ENCODE measurements at regions not wholly inside any gene's neighbourhood (a gene's known extent, or its start where the extent isn't known, plus 50 kb on each side); places are given as distances from the start of the nearest gene placed in this dataset.

GRCh38 chr7:96416599-96416998 is 94.7 kb upstream of the SLC25A13 start:
- Histone ChIP-seq H3K23ac (ENCODE audit: insufficient read length, low read depth, low read length) (no peak overlapping the region), H4K91ac (ENCODE audit: insufficient read length, low read depth, low read length) (no peak overlapping the region), H3K4ac (ENCODE audit: low read depth, low read length) (no peak overlapping the region), H3K4me1 (ENCODE audit: insufficient read depth, low read length) (no peaks in the 10 kb centered on the region; the same call in 1 of the 2 replicates), H3K27me3 (ENCODE audit: insufficient read depth, low read length) (no peaks in the 10 kb centered on the region), H3K9ac (ENCODE audit: extremely low read depth, insufficient read length, low read length) (no peak overlapping the region), H3K79me2 (ENCODE audit: insufficient read depth, low read length) (no peaks in the 10 kb centered on the region), H3K23me2 (ENCODE audit: insufficient read length, low read depth, low read length, poor library complexity, severe bottlenecking) (no peaks in the 10 kb centered on the region), H2AK5ac (ENCODE audit: insufficient read length, low read length) (no peak overlapping the region), H2BK120ac (ENCODE audit: low read depth, low read length, poor library complexity, severe bottlenecking) (no peak overlapping the region), H3K56ac (ENCODE audit: insufficient read length, low read depth, low read length) (no peak overlapping the region), H3K79me1 (ENCODE audit: insufficient read depth, low read depth, low read length, poor library complexity, severe bottlenecking) (no peaks in the 10 kb centered on the region), H3K18ac (ENCODE audit: insufficient read length, low read depth, low read length) (no peak overlapping the region), H2BK12ac (ENCODE audit: insufficient read length, low read depth, low read length) (no peak overlapping the region), H3K27ac (ENCODE audit: insufficient read length, low read depth, low read length) (no peak overlapping the region), H3K14ac (ENCODE audit: insufficient read depth, low read length) (no peak overlapping the region), H3K4me2 (ENCODE audit: insufficient read depth, insufficient read length, low read length) (no peak overlapping the region), H3K9me3 (ENCODE audit: control insufficient read depth, low read depth, low read length) (no peaks in the 10 kb centered on the region), H2BK20ac (ENCODE audit: low read depth, low read length, poor library complexity, severe bottlenecking) (no peak overlapping the region), H3T11ph (ENCODE audit: low read length) (no peak overlapping the region), H4K5ac (ENCODE audit: insufficient read length, low read depth, low read length) (no peak overlapping the region), H4K20me1 (ENCODE audit: control insufficient read depth, insufficient read depth, insufficient read length) (no peaks in the 10 kb centered on the region), H4K8ac (replicated peaks; ENCODE audit: insufficient read length, low read depth, low read length) (no peak overlapping the region), H2BK5ac (ENCODE audit: insufficient read length, low read length) (no peak overlapping the region), H2BK15ac (ENCODE audit: low read depth, low read length) (no peak overlapping the region), H2AFZ (ENCODE audit: low read length) (no peak overlapping the region)
- TF ChIP-seq CTCF (conservative IDR thresholded peaks at IDR 0.05), result no peak
- peaks cover 7% of the 10 kb centered on the region in 2 experiments for H3K4me1 Mint-ChIP-seq
- H3K9me3 Mint-ChIP-seq, result no peaks in the 10 kb centered on the region
- no peak overlapping the region for H3K4me3 Mint-ChIP-seq
- WGBS (ENCODE audit: extremely low coverage, insufficient read length, low lambda C conversion rate), result no CpG with 5 or more reads among the region's 1 CpG
- H3K27me3 Mint-ChIP-seq (ENCODE audit: low read depth), result no peaks in the 10 kb centered on the region; the same call in 1 of the 2 replicates
- H3K36me3 Mint-ChIP-seq (ENCODE audit: insufficient read depth in 1 of 3, low read depth in 3 of 3), result no peaks in the 10 kb centered on the region
- no peak for DNase-seq
- no peak overlapping the region for H3K27ac Mint-ChIP-seq
